HG03469 (cell line): ENCODE measurements at regions not wholly inside any gene's neighbourhood (a gene's known extent, or its start where the extent isn't known, plus 50 kb on each side); places are given as distances from the start of the nearest gene placed in this dataset.

Source experiments
- ATAC-seq: cut with Tn5 transposase; IDR thresholded peaks from one replicate; pipeline ENCODE4 v1.9.1; 2021; ENCODE audit warnings: mild to moderate bottlenecking, moderate library complexity, moderate number of reproducible peaks; ENCODE audit not compliant: unreplicated experiment

DNA sequence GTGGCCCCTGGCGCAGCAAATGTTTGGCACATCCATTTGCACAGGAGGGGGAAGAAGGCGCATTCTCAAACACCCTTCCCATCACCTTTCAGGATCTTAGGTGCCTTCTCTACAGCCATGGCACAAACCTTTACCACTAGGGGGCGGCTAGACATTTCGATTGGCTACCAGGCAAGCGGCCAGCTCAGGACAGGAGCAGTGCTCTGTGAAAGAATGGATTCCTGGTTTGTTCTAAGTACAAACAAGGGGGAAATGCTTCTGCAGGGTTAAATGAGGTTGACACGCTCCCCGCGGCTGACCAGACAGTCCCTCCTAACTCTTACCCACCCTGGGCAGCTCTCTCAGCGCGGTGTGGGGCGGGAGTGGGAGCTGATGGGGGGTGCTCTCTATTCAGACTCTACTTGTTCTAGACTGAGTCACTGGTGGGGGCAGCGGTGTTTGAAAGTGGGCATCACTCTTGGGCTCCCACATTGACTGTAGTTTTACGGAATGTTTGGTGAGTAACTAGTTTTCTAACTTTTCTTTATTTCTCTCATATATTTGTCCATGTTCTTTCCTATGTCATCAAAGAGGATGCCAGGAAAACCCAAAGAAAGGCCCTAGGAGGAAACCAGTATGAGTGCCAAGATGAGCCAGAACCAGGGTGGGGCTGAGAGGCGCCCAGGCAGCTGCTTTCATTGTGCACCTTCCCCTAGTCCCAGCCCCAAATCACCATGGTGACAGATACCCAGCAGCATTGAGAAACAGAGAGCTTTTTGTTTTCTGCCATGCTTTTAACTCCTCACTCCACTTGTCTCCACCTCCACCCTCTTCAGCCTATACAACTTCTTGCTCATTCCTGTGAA lies 61.4 kb upstream of the GPR158 start:
- peak; percentile 89 for ATAC-seq

DNA sequence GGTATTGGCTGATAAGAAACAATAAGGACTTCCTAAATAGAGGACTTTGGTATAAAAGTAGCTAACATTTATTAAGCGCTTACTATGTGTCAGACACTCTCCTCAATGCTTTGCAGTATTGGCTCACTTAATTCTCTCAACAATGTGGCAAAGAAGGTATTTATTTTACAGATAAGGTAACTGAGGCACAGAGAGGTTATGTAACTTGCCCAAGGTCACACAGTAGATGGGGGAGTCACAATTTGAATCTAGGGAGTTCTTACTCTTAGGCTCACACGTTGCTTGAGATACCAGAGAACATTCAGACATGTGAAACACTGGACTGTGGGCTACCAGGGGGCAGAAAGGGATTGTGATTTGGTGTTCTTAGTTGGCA lies 60.8 kb upstream of the GPR158 start:
- ATAC-seq, result no peak

DNA sequence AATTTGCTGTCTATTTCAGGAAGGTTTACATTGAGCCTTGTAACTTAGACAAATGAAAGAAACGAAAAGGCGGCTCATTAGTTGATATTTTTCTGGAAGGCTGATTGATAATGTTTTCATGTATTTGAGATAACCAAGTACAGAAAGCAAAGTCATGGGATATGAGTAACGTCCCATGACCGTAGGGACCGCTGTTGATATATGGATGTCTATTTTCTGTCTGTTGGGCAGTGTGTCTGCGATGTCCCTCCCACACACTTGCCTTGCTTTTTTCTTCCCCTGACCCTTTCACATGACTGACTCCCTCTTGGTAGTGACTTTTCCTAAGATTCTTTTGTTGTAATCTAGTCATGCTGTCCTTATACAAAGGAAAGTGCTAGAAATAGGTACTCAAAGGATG lies 57.0 kb upstream of the GPR158 start:
- no peak for ATAC-seq

DNA sequence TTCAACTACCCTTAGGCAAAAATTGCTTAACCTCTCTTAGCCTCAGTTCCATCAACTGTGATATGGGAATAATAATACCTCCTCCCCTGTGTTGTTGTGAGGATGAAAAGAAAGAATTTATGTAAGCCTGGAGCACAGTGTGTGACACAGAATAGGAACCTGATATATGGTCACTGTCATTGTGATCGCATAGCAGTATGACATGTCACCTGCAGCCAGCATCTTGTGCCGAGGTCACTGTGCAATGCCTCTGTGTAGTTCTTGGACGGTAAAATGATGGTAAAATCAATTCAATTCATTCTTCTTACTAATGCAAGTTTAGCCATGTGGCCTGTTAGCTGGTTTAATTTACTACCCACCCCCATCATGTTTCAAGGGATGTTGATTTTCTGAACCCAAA lies 54.6 kb upstream of the GPR158 start:
- ATAC-seq, result no peak
